ENCODE measurements at regions not wholly inside any gene's neighbourhood (a gene's known extent, or its start where the extent isn't known, plus 50 kb on each side); places are given as distances from the start of the nearest gene placed in this dataset.
"Not testable (repeated sequence)": the region's sequence is repeated elsewhere in the genome, so short reads cannot be mapped to it uniquely, and the experiment has no call there.

DNA sequence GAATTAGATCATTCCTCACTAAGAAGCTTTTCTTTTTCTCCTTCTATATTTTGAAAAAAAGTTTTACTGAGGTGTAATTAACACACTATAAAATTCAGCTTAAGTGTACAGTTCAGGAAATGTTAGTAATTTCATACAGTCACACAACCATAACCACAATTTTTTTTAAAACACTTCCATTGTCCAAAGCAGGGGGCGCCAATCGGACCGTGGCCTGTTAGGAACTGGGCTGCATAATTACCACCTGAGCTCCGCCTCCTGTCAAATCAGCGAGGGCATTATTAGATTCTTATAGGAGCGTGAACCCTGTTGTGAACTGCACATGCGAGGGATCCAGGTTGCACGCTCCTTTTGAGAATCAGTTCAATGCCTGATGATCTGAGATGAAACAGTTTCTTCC is 427.1 kb downstream of the TFEC start:
- no peaks in the 10 kb centered on the region for H3K36me3 ChIP-seq (ENCODE audit: insufficient read depth, low read length)
- no peak overlapping the region for H3K4me2 ChIP-seq (ENCODE audit: low read length)
- H3K9me2 ChIP-seq (ENCODE audit: insufficient read depth, low read length): no peaks in the 10 kb centered on the region
- TF ChIP-seq EZH2 (IDR thresholded peaks at IDR 0.05; ENCODE audit: borderline replicate concordance, insufficient read depth, low read length, poor library complexity, severe bottlenecking): no peak
- no peak for TF ChIP-seq POLR2AphosphoS5 (IDR thresholded peaks at IDR 0.05)
- TF ChIP-seq MXI1 (conservative IDR thresholded peaks at IDR 0.05; ENCODE audit: poor library complexity, severe bottlenecking): no peak
- TF ChIP-seq SMC3 (conservative IDR thresholded peaks at IDR 0.05; ENCODE audit: poor library complexity): no peak
- no peak for TF ChIP-seq REST (IDR thresholded peaks at IDR 0.05; ENCODE audit: borderline replicate concordance)
- TF ChIP-seq EP300 (conservative IDR thresholded peaks at IDR 0.05; ENCODE audit: poor library complexity, severe bottlenecking): no peak
- no peak for TF ChIP-seq CTCF (IDR thresholded peaks at IDR 0.05; ENCODE audit: poor library complexity, severe bottlenecking)
- no peak for TF ChIP-seq TAF1 (IDR thresholded peaks at IDR 0.05; ENCODE audit: low read depth)
- no peak for TF ChIP-seq RAD21 (conservative IDR thresholded peaks at IDR 0.05)
- no peaks in the 10 kb centered on the region for H3K79me2 ChIP-seq (replicated peaks; ENCODE audit: insufficient read depth, low read length)
- no peaks in the 10 kb centered on the region for H4K20me1 ChIP-seq (ENCODE audit: insufficient read depth)
- H3F3A ChIP-seq (ENCODE audit: insufficient read depth, low read length, poor library complexity, severe bottlenecking): no peaks in the 10 kb centered on the region
- no peak overlapping the region for H3K9ac ChIP-seq (ENCODE audit: low read length)
- H3K9me3 ChIP-seq (ENCODE audit: low read length): no peaks in the 10 kb centered on the region
- H3K27ac ChIP-seq (ENCODE audit: low read length): no peak overlapping the region
- no peak overlapping the region for H2AFZ ChIP-seq (ENCODE audit: low read depth, low read length)
- H3K27me3 ChIP-seq (ENCODE audit: insufficient read depth, low read depth, low read length): no peaks in the 10 kb centered on the region
- H3K4me3 ChIP-seq (ENCODE audit: low read length): no peak overlapping the region

GRCh38 chr7:115600207-115600606 is 430.4 kb downstream of the TFEC start:
- H3K4me2 ChIP-seq (ENCODE audit: low read length): no peak overlapping the region
- no peaks in the 10 kb centered on the region for H3K36me3 ChIP-seq (ENCODE audit: insufficient read depth, low read length)
- no peaks in the 10 kb centered on the region for H3K9me3 ChIP-seq (ENCODE audit: low read length)
- H3K4me3 ChIP-seq (ENCODE audit: low read length): no peak overlapping the region
- no peak overlapping the region for H2AFZ ChIP-seq (ENCODE audit: low read depth, low read length)
- H4K20me1 ChIP-seq (ENCODE audit: insufficient read depth): no peaks in the 10 kb centered on the region
- no peaks in the 10 kb centered on the region for H3F3A ChIP-seq (ENCODE audit: insufficient read depth, low read length, poor library complexity, severe bottlenecking)
- no peaks in the 10 kb centered on the region for H3K27me3 ChIP-seq (ENCODE audit: insufficient read depth, low read depth, low read length)
- TF ChIP-seq RAD21 (conservative IDR thresholded peaks at IDR 0.05): no peak
- no peak for TF ChIP-seq POLR2AphosphoS5 (IDR thresholded peaks at IDR 0.05)
- no peak for TF ChIP-seq SMC3 (conservative IDR thresholded peaks at IDR 0.05; ENCODE audit: poor library complexity)
- no peak for TF ChIP-seq CTCF (IDR thresholded peaks at IDR 0.05; ENCODE audit: poor library complexity, severe bottlenecking)
- H3K79me2 ChIP-seq (replicated peaks; ENCODE audit: insufficient read depth, low read length): no peaks in the 10 kb centered on the region
- no peak overlapping the region for H3K27ac ChIP-seq (ENCODE audit: low read length)
- H3K9me2 ChIP-seq (ENCODE audit: insufficient read depth, low read length): no peaks in the 10 kb centered on the region
- no peak overlapping the region for H3K9ac ChIP-seq (ENCODE audit: low read length)

- not testable (repeated sequence) for H3K79me2 ChIP-seq (replicated peaks; ENCODE audit: insufficient read depth, low read length); H3K9me3 ChIP-seq (ENCODE audit: low read length); H3K27me3 ChIP-seq (ENCODE audit: insufficient read depth, low read depth, low read length); H2AFZ ChIP-seq (ENCODE audit: low read depth, low read length); H3K4me3 ChIP-seq (ENCODE audit: low read length); H3K27ac ChIP-seq (ENCODE audit: low read length); H3K36me3 ChIP-seq (ENCODE audit: insufficient read depth, low read length); H3K9me2 ChIP-seq (ENCODE audit: insufficient read depth, low read length); H3K4me2 ChIP-seq (ENCODE audit: low read length); H3K9ac ChIP-seq (ENCODE audit: low read length); H3F3A ChIP-seq (ENCODE audit: insufficient read depth, low read length, poor library complexity, severe bottlenecking); H4K20me1 ChIP-seq (ENCODE audit: insufficient read depth)
Observed at GRCh38 chr7:115599184-115599583, 431.4 kb downstream of the TFEC start.

- not testable (repeated sequence) for H3K27me3 ChIP-seq (ENCODE audit: insufficient read depth, low read depth, low read length); H3F3A ChIP-seq (ENCODE audit: insufficient read depth, low read length, poor library complexity, severe bottlenecking); H3K36me3 ChIP-seq (ENCODE audit: insufficient read depth, low read length); H3K9me3 ChIP-seq (ENCODE audit: low read length); H3K4me2 ChIP-seq (ENCODE audit: low read length); H3K27ac ChIP-seq (ENCODE audit: low read length); H3K79me2 ChIP-seq (replicated peaks; ENCODE audit: insufficient read depth, low read length); H3K4me3 ChIP-seq (ENCODE audit: low read length); H3K9ac ChIP-seq (ENCODE audit: low read length); H4K20me1 ChIP-seq (ENCODE audit: insufficient read depth); H3K9me2 ChIP-seq (ENCODE audit: insufficient read depth, low read length); H2AFZ ChIP-seq (ENCODE audit: low read depth, low read length)
Observed at GRCh38 chr7:115597220-115597619, 433.3 kb downstream of the TFEC start.

Measured in neural cell (in vitro differentiated cells).